ENCODE measurements at regions not wholly inside any gene's neighbourhood (a gene's known extent, or its start where the extent isn't known, plus 50 kb on each side); places are given as distances from the start of the nearest gene placed in this dataset.

GRCh38 chr2:194915485-194915884 is 741.5 kb upstream of the SLC39A10 start:
- Mint-ChIP-seq H3K36me3 (ENCODE audit: insufficient read depth, unreplicated experiment) (peaks cover 5% of the 10 kb centered on the region), H3K4me1 (ENCODE audit: insufficient read depth, unreplicated experiment) (no peaks in the 10 kb centered on the region), H3K9me3 (ENCODE audit: unreplicated experiment) (peaks cover 5% of the 10 kb centered on the region), H3K27me3 (ENCODE audit: insufficient read depth, unreplicated experiment) (no peaks in the 10 kb centered on the region), H3K4me3 (ENCODE audit: unreplicated experiment) (no peak overlapping the region), H3K27ac (ENCODE audit: low read depth, unreplicated experiment) (no peak overlapping the region)
- CTCF ChIA-PET = no interaction called here
- BruUV-seq (replicated peaks) = no TSS peak
- TF ChIP-seq CTCF (IDR thresholded peaks at IDR 0.05; ENCODE audit: unreplicated experiment) = no peak
- POLR2A ChIA-PET = no interaction called here
- no peak for DNase-seq (ENCODE audit: unreplicated experiment)
- intact Hi-C loops (cut with micrococcal nuclease) = no loop called here

- Mint-ChIP-seq H3K27me3 (ENCODE audit: insufficient read depth, unreplicated experiment) (no peaks in the 10 kb centered on the region), H3K36me3 (ENCODE audit: insufficient read depth, unreplicated experiment) (no peaks in the 10 kb centered on the region), H3K4me3 (ENCODE audit: unreplicated experiment) (no peak overlapping the region), H3K4me1 (ENCODE audit: insufficient read depth, unreplicated experiment) (no peaks in the 10 kb centered on the region), H3K27ac (ENCODE audit: low read depth, unreplicated experiment) (no peak overlapping the region), H3K9me3 (ENCODE audit: unreplicated experiment) (peaks cover 8% of the 10 kb centered on the region)
- intact Hi-C loops (cut with micrococcal nuclease) = no loop called here
- BruUV-seq (replicated peaks) = no TSS peak
- no peak for DNase-seq (ENCODE audit: unreplicated experiment)
- CTCF ChIA-PET = no interaction called here
- no peak for TF ChIP-seq CTCF (IDR thresholded peaks at IDR 0.05; ENCODE audit: unreplicated experiment)
- POLR2A ChIA-PET = no interaction called here
Measured at GRCh38 chr2:194907569-194907968, 749.5 kb upstream of the SLC39A10 start.

GRCh38 chr2:194896871-194897270 is 760.2 kb upstream of the SLC39A10 start:
- CTCF ChIA-PET = interaction anchor here (1.1 kb wide), 1 partner anchor 763 kb away, joined by 4 read pairs; no protein-coding TSS in a partner anchor
- Mint-ChIP-seq H3K27me3 (ENCODE audit: insufficient read depth, unreplicated experiment) (no peaks in the 10 kb centered on the region), H3K4me3 (ENCODE audit: unreplicated experiment) (no peak overlapping the region), H3K4me1 (ENCODE audit: insufficient read depth, unreplicated experiment) (no peaks in the 10 kb centered on the region), H3K9me3 (ENCODE audit: unreplicated experiment) (no peaks in the 10 kb centered on the region), H3K36me3 (ENCODE audit: insufficient read depth, unreplicated experiment) (no peaks in the 10 kb centered on the region), H3K27ac (ENCODE audit: low read depth, unreplicated experiment) (no peak overlapping the region)
- TF ChIP-seq CTCF (IDR thresholded peaks at IDR 0.05; ENCODE audit: unreplicated experiment) = no peak
- intact Hi-C loops (cut with micrococcal nuclease) = no loop called here
- no peak for DNase-seq (ENCODE audit: unreplicated experiment)
- POLR2A ChIA-PET = no interaction called here
- BruUV-seq (replicated peaks) = no TSS peak

- H3K4me3 Mint-ChIP-seq (ENCODE audit: unreplicated experiment) = no peak overlapping the region
- H3K9me3 Mint-ChIP-seq (ENCODE audit: unreplicated experiment) = no peaks in the 10 kb centered on the region
- ChIA-PET POLR2A (no interaction called here), CTCF (interaction anchor here (0.7 to 1.0 kb wide), 2 partner anchors 649 to 1055 kb away, joined by 3 read pairs; no protein-coding TSS in a partner anchor)
- TF ChIP-seq CTCF (IDR thresholded peaks at IDR 0.05; ENCODE audit: unreplicated experiment) = no peak
- H3K36me3 Mint-ChIP-seq (ENCODE audit: insufficient read depth, unreplicated experiment) = no peaks in the 10 kb centered on the region
- no peaks in the 10 kb centered on the region for H3K27me3 Mint-ChIP-seq (ENCODE audit: insufficient read depth, unreplicated experiment)
- no peak overlapping the region for H3K27ac Mint-ChIP-seq (ENCODE audit: low read depth, unreplicated experiment)
- no peaks in the 10 kb centered on the region for H3K4me1 Mint-ChIP-seq (ENCODE audit: insufficient read depth, unreplicated experiment)
- DNase-seq (ENCODE audit: unreplicated experiment) = no peak
- intact Hi-C loops (cut with micrococcal nuclease) = no loop called here
- no TSS peak for BruUV-seq (replicated peaks)
Measured at GRCh38 chr2:194883711-194884110, 773.3 kb upstream of the SLC39A10 start.
